ENCODE measurements at regions not wholly inside any gene's neighbourhood (a gene's known extent, or its start where the extent isn't known, plus 50 kb on each side); places are given as distances from the start of the nearest gene placed in this dataset.

- Histone ChIP-seq H3K27me3 (ENCODE audit: insufficient read depth, poor library complexity, severe bottlenecking) (no peaks in the 10 kb centered on the region), H3K4me3 (ENCODE audit: severe bottlenecking) (no peak overlapping the region), H3K27ac (ENCODE audit: poor library complexity, severe bottlenecking) (no peak overlapping the region), H3K4me1 (ENCODE audit: insufficient read depth, poor library complexity, severe bottlenecking) (no peaks in the 10 kb centered on the region), H3K9me3 (ENCODE audit: severe bottlenecking) (peaks cover 4% of the 10 kb centered on the region), H3K36me3 (ENCODE audit: low read depth) (no peaks in the 10 kb centered on the region)
- TF ChIP-seq CTCF (IDR thresholded peaks at IDR 0.05; ENCODE audit: poor library complexity, severe bottlenecking): no peak
- ATAC-seq (ENCODE audit: low read depth): no peak
- no peak for DNase-seq (ENCODE audit: low spot score)
Measured at GRCh38 chr10:128896963-128897362, 570.1 kb upstream of the MGMT start.

- no peak overlapping the region for H3K4me3 ChIP-seq (ENCODE audit: severe bottlenecking)
- H3K4me1 ChIP-seq (ENCODE audit: insufficient read depth, poor library complexity, severe bottlenecking): no peaks in the 10 kb centered on the region
- H3K27me3 ChIP-seq (ENCODE audit: insufficient read depth, poor library complexity, severe bottlenecking): no peaks in the 10 kb centered on the region
- no peak for ATAC-seq (ENCODE audit: low read depth)
- no peak overlapping the region for H3K27ac ChIP-seq (ENCODE audit: poor library complexity, severe bottlenecking)
- no peak for DNase-seq (ENCODE audit: low spot score)
- no peak for TF ChIP-seq CTCF (IDR thresholded peaks at IDR 0.05; ENCODE audit: poor library complexity, severe bottlenecking)
- no peaks in the 10 kb centered on the region for H3K36me3 ChIP-seq (ENCODE audit: low read depth)
- peaks cover 4% of the 10 kb centered on the region for H3K9me3 ChIP-seq (ENCODE audit: severe bottlenecking)
Measured at GRCh38 chr10:128897401-128898129, 569.5 kb upstream of the MGMT start.

- Histone ChIP-seq H3K9me3 (ENCODE audit: severe bottlenecking) (peaks cover 4% of the 10 kb centered on the region), H3K4me3 (ENCODE audit: severe bottlenecking) (no peak overlapping the region), H3K27ac (ENCODE audit: poor library complexity, severe bottlenecking) (no peak overlapping the region), H3K36me3 (ENCODE audit: low read depth) (no peaks in the 10 kb centered on the region), H3K4me1 (ENCODE audit: insufficient read depth, poor library complexity, severe bottlenecking) (no peaks in the 10 kb centered on the region), H3K27me3 (ENCODE audit: insufficient read depth, poor library complexity, severe bottlenecking) (no peaks in the 10 kb centered on the region)
- DNase-seq (ENCODE audit: low spot score) (no peak), ATAC-seq (ENCODE audit: low read depth) (no peak)
- no peak for TF ChIP-seq CTCF (IDR thresholded peaks at IDR 0.05; ENCODE audit: poor library complexity, severe bottlenecking)
Measured at GRCh38 chr10:128898133-128898915, 568.7 kb upstream of the MGMT start.

DNA sequence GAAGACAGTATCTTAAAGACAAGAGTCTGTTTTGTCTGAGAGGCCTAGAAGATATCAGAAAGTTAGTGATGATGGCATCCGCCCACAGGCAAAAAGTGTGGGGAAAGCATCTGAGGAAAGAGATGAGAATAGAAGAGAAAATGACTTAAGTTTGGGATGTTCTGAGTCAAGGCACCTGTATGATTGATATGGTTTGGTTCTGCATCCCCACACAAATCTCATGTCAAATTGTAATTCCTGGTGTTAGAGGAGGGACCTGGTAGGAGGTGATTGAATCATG, 568.2 kb upstream of the MGMT start:
- Histone ChIP-seq H3K9me3 (ENCODE audit: severe bottlenecking) (peaks cover 4% of the 10 kb centered on the region), H3K27me3 (ENCODE audit: insufficient read depth, poor library complexity, severe bottlenecking) (no peaks in the 10 kb centered on the region), H3K27ac (ENCODE audit: poor library complexity, severe bottlenecking) (no peak overlapping the region), H3K4me3 (ENCODE audit: severe bottlenecking) (no peak overlapping the region), H3K4me1 (ENCODE audit: insufficient read depth, poor library complexity, severe bottlenecking) (no peaks in the 10 kb centered on the region), H3K36me3 (ENCODE audit: low read depth) (no peaks in the 10 kb centered on the region)
- no peak for TF ChIP-seq CTCF (IDR thresholded peaks at IDR 0.05; ENCODE audit: poor library complexity, severe bottlenecking)
- DNase-seq (ENCODE audit: low spot score): no peak
- no peak for ATAC-seq (ENCODE audit: low read depth)

DNA sequence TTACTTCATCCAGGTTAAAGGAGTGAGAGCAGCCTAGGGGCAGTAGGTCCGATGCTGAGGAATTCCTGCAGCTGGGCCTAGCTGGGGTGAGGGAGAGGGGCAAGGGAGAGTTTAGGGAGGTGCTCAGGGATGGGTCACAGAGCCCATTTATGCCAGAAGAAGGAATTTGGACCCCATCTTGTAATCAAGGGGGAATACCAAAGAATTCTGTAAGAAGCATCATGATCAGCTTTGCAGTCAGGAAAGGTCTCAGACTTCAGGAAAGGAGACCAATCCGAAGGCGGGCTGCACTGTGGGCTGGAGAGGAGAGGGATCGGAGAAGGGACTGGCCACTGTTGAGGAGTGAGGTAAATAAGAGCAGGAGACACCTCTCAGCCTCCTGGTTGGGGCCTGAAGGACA, 566.6 kb upstream of the MGMT start:
- Histone ChIP-seq H3K27ac (ENCODE audit: poor library complexity, severe bottlenecking) (no peak overlapping the region), H3K4me3 (ENCODE audit: severe bottlenecking) (no peak overlapping the region), H3K27me3 (ENCODE audit: insufficient read depth, poor library complexity, severe bottlenecking) (no peaks in the 10 kb centered on the region), H3K36me3 (ENCODE audit: low read depth) (no peaks in the 10 kb centered on the region), H3K4me1 (ENCODE audit: insufficient read depth, poor library complexity, severe bottlenecking) (no peaks in the 10 kb centered on the region), H3K9me3 (ENCODE audit: severe bottlenecking) (peaks cover 4% of the 10 kb centered on the region)
- no peak for DNase-seq (ENCODE audit: low spot score)
- TF ChIP-seq CTCF (IDR thresholded peaks at IDR 0.05; ENCODE audit: poor library complexity, severe bottlenecking): no peak
- ATAC-seq (ENCODE audit: low read depth): no peak

Data from RWPE2 (cell line).